DOHH2 (cell line): ENCODE measurements at regions not wholly inside any gene's neighbourhood (a gene's known extent, or its start where the extent isn't known, plus 50 kb on each side); places are given as distances from the start of the nearest gene placed in this dataset.

ENCODE experiments used
- H3F3A ChIP-seq: fragments of 200-600 bp; sonication (generic), shearing (Covaris generic); 2 replicates; pipeline ENCODE4 v1.6.0; 2016; ENCODE audit warnings: antibody characterized with exemption, mild to moderate bottlenecking; ENCODE audit not compliant: control insufficient read depth, insufficient read depth
- H3K27ac ChIP-seq: fragments of 200-600 bp; sonication (generic); 2 replicates; pipeline ENCODE4 v1.5.1; 2014; ENCODE audit warnings: low read depth, mild to moderate bottlenecking, low read length, moderate library complexity
- H3K27me3 ChIP-seq: fragments of 200-600 bp; sonication (generic); 2 replicates; pipeline ENCODE4 v1.6.1; 2014; ENCODE audit warnings: mild to moderate bottlenecking, low read length, mixed read lengths; ENCODE audit not compliant: control insufficient read depth
- H3K36me3 ChIP-seq: fragments of 200-600 bp; sonication (generic); 2 replicates; pipeline ENCODE4 v1.6.1; 2014; ENCODE audit warnings: mild to moderate bottlenecking, low read length, moderate library complexity, mixed read lengths; ENCODE audit not compliant: control insufficient read depth
- H3K4me1 ChIP-seq: fragments of 200-600 bp; sonication (generic); 2 replicates; pipeline ENCODE4 v1.6.1; 2014; ENCODE audit warnings: mild to moderate bottlenecking, low read length, mixed read lengths; ENCODE audit not compliant: control insufficient read depth
- H3K4me2 ChIP-seq: fragments of 200-600 bp; sonication (generic); 2 replicates; pipeline ENCODE4 v1.6.0; 2014; ENCODE audit warnings: mild to moderate bottlenecking, low read length, moderate library complexity
- H3K4me3 ChIP-seq: fragments of 200-600 bp; sonication (generic); 2 replicates; pipeline ENCODE4 v1.5.1; 2014; ENCODE audit warnings: mild to moderate bottlenecking, low read length, mixed read lengths
- H3K79me2 ChIP-seq: fragments of 200-600 bp; sonication (generic); 2 replicates; pipeline ENCODE4 v1.6.1; 2014; ENCODE audit warnings: mild to moderate bottlenecking, low read length, mixed read lengths; ENCODE audit not compliant: control insufficient read depth
- H3K9me2 ChIP-seq: fragments of 200-600 bp; sonication (generic); replicated peaks from 2 replicates; pipeline ENCODE4 v1.6.1; 2014; ENCODE audit warnings: mild to moderate bottlenecking, low read length, mixed read lengths; ENCODE audit not compliant: control insufficient read depth
- H3K9me3 ChIP-seq: fragments of 200-600 bp; sonication (generic); 2 replicates; pipeline ENCODE4 v1.6.1; 2014; ENCODE audit warnings: antibody characterized with exemption, low read length, mixed read lengths; ENCODE audit not compliant: control insufficient read depth, insufficient read depth
- H4K20me1 ChIP-seq: fragments of 200-600 bp; sonication (generic); 2 replicates; pipeline ENCODE4 v1.6.0; 2014; ENCODE audit warnings: low read depth, mild to moderate bottlenecking, antibody characterized with exemption, low read length, moderate library complexity; ENCODE audit not compliant: control insufficient read depth, insufficient read depth
- CTCF ChIP-seq: fragments of 200-600 bp; sonication (generic); IDR thresholded peaks from one replicate; pipeline ENCODE4 v1.5.1; 2014; ENCODE audit warnings: antibody characterized with exemption, mild to moderate bottlenecking, low read depth, low read length; ENCODE audit not compliant: poor library complexity, severe bottlenecking
- EZH2phosphoT487 ChIP-seq: fragments of 200-600 bp; sonication (generic); IDR thresholded peaks from 2 replicates; pipeline ENCODE4 v1.6.1; 2017; ENCODE audit warnings: borderline replicate concordance, mild to moderate bottlenecking, antibody characterized with exemption, low read length, moderate library complexity, mixed read lengths

DNA sequence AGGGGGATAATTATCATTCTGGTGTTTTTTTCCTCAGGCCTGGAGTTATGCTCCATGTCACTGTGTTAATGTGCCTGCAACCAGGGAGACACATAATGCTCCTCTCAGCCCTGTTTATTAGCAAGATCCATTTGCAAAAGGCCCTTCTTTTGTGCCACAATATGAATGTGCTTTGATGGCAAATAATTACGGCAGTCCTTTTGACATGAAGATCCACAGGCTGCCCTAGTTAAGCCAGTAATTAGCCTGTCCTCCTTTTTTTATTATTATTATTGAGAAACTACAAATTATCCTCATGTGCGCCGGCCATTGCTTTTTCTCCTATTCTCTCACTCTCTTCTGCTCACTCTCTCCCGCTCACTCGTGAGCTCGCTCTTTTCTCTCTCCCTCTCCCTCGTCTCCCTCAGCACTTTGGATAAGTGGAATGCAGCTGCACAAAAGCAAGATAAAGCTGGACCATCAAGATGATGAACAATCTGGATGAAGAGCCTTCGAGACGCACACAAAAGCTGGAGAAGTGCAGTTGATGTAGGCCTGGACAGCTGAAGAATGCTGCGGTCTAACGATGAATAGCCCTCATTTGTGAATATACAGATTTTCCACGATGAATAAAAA is 762.3 kb downstream of the BCL11A start:
- Histone ChIP-seq H3K79me2 (no peaks in the 10 kb centered on the region), H3K9me2 (no peaks in the 10 kb centered on the region), H3K36me3 (no peaks in the 10 kb centered on the region), H3K4me3 (no peak overlapping the region), H3K4me2 (no peak overlapping the region), H3K9me3 (no peaks in the 10 kb centered on the region), H3K27ac (no peak overlapping the region), H4K20me1 (no peaks in the 10 kb centered on the region), H3F3A (no peaks in the 10 kb centered on the region), H3K27me3 (no peaks in the 10 kb centered on the region), H3K4me1 (no peaks in the 10 kb centered on the region)
- TF ChIP-seq CTCF (no peak), EZH2phosphoT487 (no peak)

GRCh38 chr2:59790186-59791003 is 763.1 kb downstream of the BCL11A start:
- Histone ChIP-seq H3K4me2 (no peak overlapping the region), H3K9me2 (no peaks in the 10 kb centered on the region), H3K36me3 (no peaks in the 10 kb centered on the region), H3K27me3 (no peaks in the 10 kb centered on the region), H4K20me1 (no peaks in the 10 kb centered on the region), H3K9me3 (no peaks in the 10 kb centered on the region), H3K4me3 (no peak overlapping the region), H3K27ac (no peak overlapping the region), H3F3A (no peaks in the 10 kb centered on the region), H3K4me1 (no peaks in the 10 kb centered on the region), H3K79me2 (no peaks in the 10 kb centered on the region)
- no peak for TF ChIP-seq EZH2phosphoT487
- TF ChIP-seq CTCF, result no peak

DNA sequence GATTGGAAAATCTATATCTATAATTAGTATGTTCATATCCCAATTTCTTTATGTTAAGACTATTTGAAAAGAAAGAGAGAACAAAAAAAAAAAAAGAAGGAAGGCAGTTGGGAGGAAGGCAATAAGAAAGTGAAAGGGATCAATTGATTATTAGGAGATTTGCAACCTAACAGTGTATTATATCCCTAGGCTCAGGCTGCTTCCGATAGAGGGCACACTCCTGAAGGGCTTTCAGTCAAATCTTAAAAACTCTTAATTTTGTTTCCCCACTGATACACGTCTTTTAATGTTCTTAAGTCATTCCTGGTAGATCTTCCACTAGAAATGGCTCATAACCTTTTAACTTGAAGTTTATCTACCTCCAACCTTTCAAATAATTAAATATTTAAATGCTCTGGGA is 763.9 kb downstream of the BCL11A start:
- Histone ChIP-seq H3K4me1 (no peaks in the 10 kb centered on the region), H4K20me1 (no peaks in the 10 kb centered on the region), H3K27me3 (no peaks in the 10 kb centered on the region), H3K4me3 (no peak overlapping the region), H3K79me2 (no peaks in the 10 kb centered on the region), H3K4me2 (no peak overlapping the region), H3K9me3 (no peaks in the 10 kb centered on the region), H3F3A (no peaks in the 10 kb centered on the region), H3K9me2 (no peaks in the 10 kb centered on the region), H3K27ac (no peak overlapping the region), H3K36me3 (no peaks in the 10 kb centered on the region)
- TF ChIP-seq EZH2phosphoT487, result no peak
- TF ChIP-seq CTCF, result no peak
